Spleen (tissue), 11 donors: ENCODE measurements at regions not wholly inside any gene's neighbourhood (a gene's known extent, or its start where the extent isn't known, plus 50 kb on each side); places are given as distances from the start of the nearest gene placed in this dataset.

Source experiments
- DNase-seq: peaks from one replicate; pipeline ENCODE4 v3.0.0-alpha.2; 2020
- H3K27ac ChIP-seq, 8 donors: fragments of 200-600 bp; sonication (generic) in 7 of 8; 1 replicate in 4 of 8; 2 replicates in 4 of 8; pipeline versions ENCODE4 v1.5.0 to v1.8.0; 2016 to 2021; ENCODE audit warnings: inconsistent platforms in 4 of 8, mild to moderate bottlenecking in 4 of 8, moderate library complexity in 1 of 8
- H3K27me3 ChIP-seq, 7 donors: fragments of 200-600 bp; sonication (generic) in 6 of 7; replicated peaks in 1 of 7; 1 replicate in 4 of 7; 2 replicates in 3 of 7; pipeline versions ENCODE4 v1.5.0 to v1.8.0; 2016 to 2021; ENCODE audit warnings: inconsistent platforms in 3 of 7, mild to moderate bottlenecking in 1 of 7
- H3K36me3 ChIP-seq, 6 donors: fragments of 200-600 bp; sonication (generic) in 5 of 6; 1 replicate in 4 of 6; 2 replicates in 2 of 6; pipeline versions ENCODE4 v1.5.0 to v1.8.0; 2016 to 2021; ENCODE audit warnings: inconsistent platforms in 2 of 6
- H3K4me1 ChIP-seq, 6 donors: fragments of 200-600 bp; sonication (generic) in 5 of 6; 1 replicate in 3 of 6; 2 replicates in 3 of 6; pipeline versions ENCODE4 v1.5.0 to v1.8.0; 2016 to 2021; ENCODE audit warnings: inconsistent platforms in 3 of 6
- H3K4me3 ChIP-seq, 8 donors: fragments of 200-600 bp; sonication (generic) in 7 of 8; 1 replicate in 4 of 8; 2 replicates in 4 of 8; pipeline versions ENCODE4 v1.5.0 to v1.8.0; 2016 to 2021; ENCODE audit warnings: inconsistent platforms in 4 of 8, mild to moderate bottlenecking in 4 of 8, moderate library complexity in 2 of 8
- H3K9me3 ChIP-seq, 8 donors: fragments of 200-600 bp; sonication (generic) in 7 of 8; 1 replicate in 4 of 8; 2 replicates in 4 of 8; pipeline versions ENCODE4 v1.5.0 to v1.8.0; 2016 to 2021; ENCODE audit warnings: inconsistent platforms in 4 of 8
- POLR2A ChIP-seq, 3 donors: fragments of 450-650 bp; IDR thresholded peaks; one replicate each; pipeline ENCODE4 v1.5.1; 2017; ENCODE audit warnings: antibody characterized with exemption in 3 of 3, mild to moderate bottlenecking in 1 of 3
- POLR2AphosphoS5 ChIP-seq, 3 donors: sonication (generic); formaldehyde crosslinking; IDR thresholded peaks; one replicate each; pipeline ENCODE4 v1.5.1; 2017; ENCODE audit warnings: antibody characterized with exemption in 3 of 3
- WGBS, 5 donors: extraction: QIAGEN DNeasy Blood & Tissue Kit in 3 of 5; methylation state at CpG; one replicate each; pipeline versions ENCODE4 v1.1.5 to v1.1.7; 2013 to 2018; 5-methylcytosine and 5-hydroxymethylcytosine counted together
- intact Hi-C: fragments of 100-400 bp; cut with DNase I; formaldehyde crosslinking; loops from one replicate; pipeline ENCODE4 v1.15.0; 2023; ENCODE audit warnings: low total_unique reads
- TF ChIP-seq, protein P1 (sequence below), 11 experiments: fragments of 200-600 bp in 7 of 11; fragments of 450-650 bp in 4 of 11; sonication (generic) in 4 of 11; IDR thresholded peaks in 8 of 11; conservative IDR thresholded peaks in 3 of 11; 1 replicate in 7 of 11; 2 replicates in 4 of 11; pipeline versions ENCODE4 v1.4.0 to v1.8.0; 2016 to 2021; ENCODE audit warnings: antibody characterized with exemption in 11 of 11, inconsistent platforms in 4 of 11, mild to moderate bottlenecking in 1 of 11
- donor health status: healthy with polysubstance abuse.
- donor health status: DM: no; HTN: no; CAD: no; lungs with moderate emphysema.
- donor health status: DM: no; HTN: no; CAD: no.
- donor health status: Bipolar disorder and iron deficiency.
- donor health status: healthy.
- donor health status: DM: no; HTN: no; CAD: no.
- donor health status: DM: yes; HTN: yes; CAD: no.

GRCh38 chr3:53989946-53990345 is 98.3 kb upstream of the SELENOK start:
- Histone ChIP-seq H3K27ac (no peak overlapping the region), H3K27me3 (peaks cover 0 to 8% (median 0%) of the 10 kb centered on the region in 7 donors), H3K9me3 (no peaks in the 10 kb centered on the region), H3K4me3 (no peak overlapping the region), H3K4me1 (no peaks in the 10 kb centered on the region), H3K36me3 (no peaks in the 10 kb centered on the region)
- WGBS, 5 donors = 82 to 91% (median 84%) methylated on average over 7 of the region's 7 CpGs
- no peak for DNase-seq
- no peak for TF ChIP-seq POLR2AphosphoS5 (IDR thresholded peaks at IDR 0.05)
- TF ChIP-seq POLR2A (IDR thresholded peaks at IDR 0.05) = no peak
- TF ChIP-seq, protein P1, sequence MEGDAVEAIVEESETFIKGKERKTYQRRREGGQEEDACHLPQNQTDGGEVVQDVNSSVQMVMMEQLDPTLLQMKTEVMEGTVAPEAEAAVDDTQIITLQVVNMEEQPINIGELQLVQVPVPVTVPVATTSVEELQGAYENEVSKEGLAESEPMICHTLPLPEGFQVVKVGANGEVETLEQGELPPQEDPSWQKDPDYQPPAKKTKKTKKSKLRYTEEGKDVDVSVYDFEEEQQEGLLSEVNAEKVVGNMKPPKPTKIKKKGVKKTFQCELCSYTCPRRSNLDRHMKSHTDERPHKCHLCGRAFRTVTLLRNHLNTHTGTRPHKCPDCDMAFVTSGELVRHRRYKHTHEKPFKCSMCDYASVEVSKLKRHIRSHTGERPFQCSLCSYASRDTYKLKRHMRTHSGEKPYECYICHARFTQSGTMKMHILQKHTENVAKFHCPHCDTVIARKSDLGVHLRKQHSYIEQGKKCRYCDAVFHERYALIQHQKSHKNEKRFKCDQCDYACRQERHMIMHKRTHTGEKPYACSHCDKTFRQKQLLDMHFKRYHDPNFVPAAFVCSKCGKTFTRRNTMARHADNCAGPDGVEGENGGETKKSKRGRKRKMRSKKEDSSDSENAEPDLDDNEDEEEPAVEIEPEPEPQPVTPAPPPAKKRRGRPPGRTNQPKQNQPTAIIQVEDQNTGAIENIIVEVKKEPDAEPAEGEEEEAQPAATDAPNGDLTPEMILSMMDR (IDR thresholded peaks at IDR 0.05 in 8 of 11, conservative IDR thresholded peaks at IDR 0.05 in 3 of 11) = no peak
- intact Hi-C loops = no loop called here

DNA sequence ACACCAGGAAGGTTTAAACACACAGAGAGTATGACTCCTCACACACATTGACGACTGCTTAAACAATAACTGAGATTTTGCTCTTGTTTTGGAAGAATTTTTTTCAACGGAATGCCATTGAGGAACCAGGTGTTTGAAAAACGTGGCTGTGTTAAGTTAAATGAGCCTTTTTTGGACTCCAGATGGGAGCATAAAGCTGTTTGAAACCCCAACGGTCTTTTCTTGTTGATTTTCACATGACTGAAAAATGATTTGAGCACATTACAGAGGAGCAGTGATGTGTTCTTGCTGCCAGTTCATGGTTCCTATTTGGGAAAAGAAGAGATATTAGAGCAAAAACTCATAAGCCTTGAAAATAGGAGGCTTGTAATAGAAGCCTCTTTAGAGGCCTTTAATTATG is 97.8 kb upstream of the SELENOK start:
- intact Hi-C loops = no loop called here
- 64 to 75% (median 66%) methylated on average over 4 of the region's 4 CpGs for WGBS, 5 donors
- H3K36me3 ChIP-seq = no peaks in the 10 kb centered on the region
- TF ChIP-seq, protein P1 (IDR thresholded peaks at IDR 0.05 in 8 of 11, conservative IDR thresholded peaks at IDR 0.05 in 3 of 11) = no peak
- no peak for TF ChIP-seq POLR2AphosphoS5 (IDR thresholded peaks at IDR 0.05)
- TF ChIP-seq POLR2A (IDR thresholded peaks at IDR 0.05) = no peak
- peaks cover 0 to 8% (median 0%) of the 10 kb centered on the region in 7 donors for H3K27me3 ChIP-seq
- H3K9me3 ChIP-seq = peaks cover 0 to under 1% (median 0%) of the 10 kb centered on the region in 8 donors
- H3K27ac ChIP-seq = no peak overlapping the region
- no peak for DNase-seq
- H3K4me3 ChIP-seq = no peak overlapping the region
- no peaks in the 10 kb centered on the region for H3K4me1 ChIP-seq

- DNase-seq = no peak
- Histone ChIP-seq H3K36me3 (no peaks in the 10 kb centered on the region), H3K4me1 (no peaks in the 10 kb centered on the region), H3K27ac (no peak overlapping the region), H3K9me3 (peaks cover 0 to 50% (median 25%) of the 10 kb centered on the region in 8 donors), H3K4me3 (no peak overlapping the region), H3K27me3 (peaks cover 0 to 11% (median 0%) of the 10 kb centered on the region in 7 donors)
- WGBS, 5 donors = 56 to 73% (median 65%) methylated on average over 3 of the region's 3 CpGs
- intact Hi-C loops = no loop called here
- TF ChIP-seq POLR2AphosphoS5 (IDR thresholded peaks at IDR 0.05) (no peak), POLR2A (IDR thresholded peaks at IDR 0.05) (no peak)
- TF ChIP-seq, protein P1 (IDR thresholded peaks at IDR 0.05 in 8 of 11, conservative IDR thresholded peaks at IDR 0.05 in 3 of 11) = no peak
These were observed 86.7 kb upstream of the SELENOK start for GRCh38 chr3:53978386-53978785.

GRCh38 chr3:53975382-53975781 is 83.7 kb upstream of the SELENOK start:
- no peak for DNase-seq
- intact Hi-C loops = no loop called here
- Histone ChIP-seq H3K27ac (no peak overlapping the region), H3K4me3 (no peak overlapping the region), H3K9me3 (peaks cover 0 to 58% (median 35%) of the 10 kb centered on the region in 8 donors), H3K27me3 (peaks cover 0 to 8% (median 0%) of the 10 kb centered on the region in 7 donors), H3K36me3 (no peaks in the 10 kb centered on the region), H3K4me1 (no peaks in the 10 kb centered on the region)
- no peak for TF ChIP-seq POLR2AphosphoS5 (IDR thresholded peaks at IDR 0.05)
- no peak for TF ChIP-seq POLR2A (IDR thresholded peaks at IDR 0.05)
- TF ChIP-seq, protein P1 (IDR thresholded peaks at IDR 0.05 in 8 of 11, conservative IDR thresholded peaks at IDR 0.05 in 3 of 11) = no peak
- WGBS, 5 donors = 90 to 95% (median 94%) methylated on average over 2 of the region's 2 CpGs
